ENCODE measurements at regions not wholly inside any gene's neighbourhood (a gene's known extent, or its start where the extent isn't known, plus 50 kb on each side); places are given as distances from the start of the nearest gene placed in this dataset.

DNA sequence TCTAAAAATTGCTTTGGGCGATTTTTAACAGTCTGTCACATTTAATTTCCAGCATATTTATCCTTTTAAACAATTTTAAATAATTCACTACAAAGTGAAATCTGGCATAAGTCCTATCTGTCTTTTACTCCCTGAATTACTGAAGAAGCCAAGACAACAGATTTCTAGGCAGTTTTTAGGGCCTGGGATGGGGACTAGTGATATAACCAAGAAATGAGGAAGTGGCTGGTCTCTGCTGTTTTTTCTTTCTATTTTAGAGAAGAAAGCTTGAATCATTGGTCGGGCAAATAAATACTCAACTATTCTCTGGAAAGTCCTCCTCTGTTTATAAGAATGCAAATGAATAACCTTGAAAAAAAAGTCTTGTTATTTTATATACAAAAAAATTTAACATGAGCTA is 79.7 kb upstream of the SSBP2 start (continued):
- TF ChIP-seq, protein P1, sequence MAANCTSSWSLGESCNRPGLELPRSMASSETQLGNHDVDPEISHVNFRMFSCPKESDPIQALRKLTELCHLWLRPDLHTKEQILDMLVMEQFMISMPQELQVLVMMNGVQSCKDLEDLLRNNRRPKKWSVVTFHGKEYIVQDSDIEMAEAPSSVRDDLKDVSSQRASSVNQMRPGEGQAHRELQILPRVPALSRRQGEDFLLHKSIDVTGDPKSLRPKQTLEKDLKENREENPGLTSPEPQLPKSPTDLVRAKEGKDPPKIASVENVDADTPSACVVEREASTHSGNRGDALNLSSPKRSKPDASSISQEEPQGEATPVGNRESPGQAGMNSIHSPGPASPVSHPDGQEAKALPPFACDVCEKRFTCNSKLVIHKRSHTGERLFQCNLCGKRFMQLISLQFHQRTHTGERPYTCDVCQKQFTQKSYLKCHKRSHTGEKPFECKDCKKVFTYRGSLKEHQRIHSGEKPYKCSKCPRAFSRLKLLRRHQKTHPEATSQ (CRISPR knock-in tag; IDR thresholded peaks at IDR 0.05; ENCODE audit: borderline replicate concordance), result no peak
- TF ChIP-seq, protein P2, sequence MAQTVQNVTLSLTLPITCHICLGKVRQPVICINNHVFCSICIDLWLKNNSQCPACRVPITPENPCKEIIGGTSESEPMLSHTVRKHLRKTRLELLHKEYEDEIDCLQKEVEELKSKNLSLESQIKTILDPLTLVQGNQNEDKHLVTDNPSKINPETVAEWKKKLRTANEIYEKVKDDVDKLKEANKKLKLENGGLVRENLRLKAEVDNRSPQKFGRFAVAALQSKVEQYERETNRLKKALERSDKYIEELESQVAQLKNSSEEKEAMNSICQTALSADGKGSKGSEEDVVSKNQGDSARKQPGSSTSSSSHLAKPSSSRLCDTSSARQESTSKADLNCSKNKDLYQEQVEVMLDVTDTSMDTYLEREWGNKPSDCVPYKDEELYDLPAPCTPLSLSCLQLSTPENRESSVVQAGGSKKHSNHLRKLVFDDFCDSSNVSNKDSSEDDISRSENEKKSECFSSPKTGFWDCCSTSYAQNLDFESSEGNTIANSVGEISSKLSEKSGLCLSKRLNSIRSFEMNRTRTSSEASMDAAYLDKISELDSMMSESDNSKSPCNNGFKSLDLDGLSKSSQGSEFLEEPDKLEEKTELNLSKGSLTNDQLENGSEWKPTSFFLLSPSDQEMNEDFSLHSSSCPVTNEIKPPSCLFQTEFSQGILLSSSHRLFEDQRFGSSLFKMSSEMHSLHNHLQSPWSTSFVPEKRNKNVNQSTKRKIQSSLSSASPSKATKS (CRISPR knock-in tag; IDR thresholded peaks at IDR 0.05), result no peak

DNA sequence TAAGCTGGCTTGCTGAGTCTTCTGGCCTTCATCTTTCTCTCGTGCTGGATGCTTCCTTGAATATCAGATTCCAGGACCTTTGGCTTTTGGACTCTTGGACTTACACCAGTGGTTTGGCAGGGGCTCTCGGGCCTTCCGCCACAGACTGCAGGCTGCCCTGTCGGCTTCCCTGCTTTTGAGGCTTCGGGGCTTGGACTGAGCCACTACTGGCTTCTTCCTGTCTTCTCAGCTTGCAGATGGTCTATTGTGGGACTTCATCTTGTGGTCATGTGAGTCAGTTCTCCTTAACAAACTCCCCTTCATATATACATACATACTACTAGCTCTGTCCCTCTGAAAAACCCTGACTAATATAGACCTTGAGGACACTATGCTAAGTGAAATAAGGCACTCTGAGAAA is 78.3 kb upstream of the SSBP2 start:
- Histone ChIP-seq H3K4me2 (ENCODE audit: low read depth, low read length) (no peak overlapping the region), H3K27me3 (ENCODE audit: control insufficient read depth in 1 of 2, insufficient read depth in 2 of 2, low read length in 2 of 2) (peaks cover 0 to 3% of the 10 kb centered on the region in 2 experiments; a peak in 2 of 5 replicates), H3K9ac (ENCODE audit: insufficient read depth, low read depth, low read length) (no peak overlapping the region), H3K4me3 (replicated peaks in 1 of 3; ENCODE audit: insufficient read depth in 1 of 3, low read depth in 2 of 3, low read length in 3 of 3) (no peak overlapping the region), H2AFZ (ENCODE audit: low read length) (no peak overlapping the region), H3K4me1 (ENCODE audit: insufficient read depth, low read length) (no peaks in the 10 kb centered on the region), H3K79me2 (ENCODE audit: insufficient read depth, low read length) (no peaks in the 10 kb centered on the region), H3K27ac (ENCODE audit: extremely low read length, insufficient read depth, low read length) (no peak overlapping the region), H3K9me3 (ENCODE audit: low read length) (no peaks in the 10 kb centered on the region), H4K20me1 (ENCODE audit: insufficient read depth, low read length) (no peaks in the 10 kb centered on the region), H3K36me3 (replicated peaks in 1 of 2; ENCODE audit: control insufficient read depth in 1 of 2, insufficient read depth in 2 of 2, low read length in 2 of 2) (no peaks in the 10 kb centered on the region)
- FAIRE-seq (no peak), ATAC-seq (no peak), DNase-seq (ENCODE audit: low spot score) (no peak)
- ChIA-PET POLR2A (no interaction called here), CTCF (ENCODE audit: low intra/inter-chr PET ratio, low total read pairs) (no interaction called here)
- in situ Hi-C loops (cut with HindIII; ENCODE audit: extremely low pct_ligation_motif_present, low pct_unique_long_range_greater_than_20kb) (loop anchor here (25.0 kb wide), 1 partner anchor 317 kb away; no protein-coding TSS in a partner anchor), intact Hi-C loops (cut with micrococcal nuclease; ENCODE audit: unreplicated experiment) (no loop called here)
- no TSS peak for BruUV-seq (replicated peaks)
- 3% methylated on average over 4 of the region's 5 CpGs for WGBS (ENCODE audit: low lambda C conversion rate)
- TF ChIP-seq ZNF773 (CRISPR knock-in tag; IDR thresholded peaks at IDR 0.05; ENCODE audit: borderline replicate concordance), result no peak
- TF ChIP-seq TRIM24 (CRISPR knock-in tag; IDR thresholded peaks at IDR 0.05), result no peak
- TF ChIP-seq, protein P3, sequence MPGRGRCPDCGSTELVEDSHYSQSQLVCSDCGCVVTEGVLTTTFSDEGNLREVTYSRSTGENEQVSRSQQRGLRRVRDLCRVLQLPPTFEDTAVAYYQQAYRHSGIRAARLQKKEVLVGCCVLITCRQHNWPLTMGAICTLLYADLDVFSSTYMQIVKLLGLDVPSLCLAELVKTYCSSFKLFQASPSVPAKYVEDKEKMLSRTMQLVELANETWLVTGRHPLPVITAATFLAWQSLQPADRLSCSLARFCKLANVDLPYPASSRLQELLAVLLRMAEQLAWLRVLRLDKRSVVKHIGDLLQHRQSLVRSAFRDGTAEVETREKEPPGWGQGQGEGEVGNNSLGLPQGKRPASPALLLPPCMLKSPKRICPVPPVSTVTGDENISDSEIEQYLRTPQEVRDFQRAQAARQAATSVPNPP (CRISPR knock-in tag; IDR thresholded peaks at IDR 0.05), result no peak
- no peak for TF ChIP-seq MAFG (CRISPR knock-in tag; IDR thresholded peaks at IDR 0.05)
- TF ChIP-seq, protein P4, sequence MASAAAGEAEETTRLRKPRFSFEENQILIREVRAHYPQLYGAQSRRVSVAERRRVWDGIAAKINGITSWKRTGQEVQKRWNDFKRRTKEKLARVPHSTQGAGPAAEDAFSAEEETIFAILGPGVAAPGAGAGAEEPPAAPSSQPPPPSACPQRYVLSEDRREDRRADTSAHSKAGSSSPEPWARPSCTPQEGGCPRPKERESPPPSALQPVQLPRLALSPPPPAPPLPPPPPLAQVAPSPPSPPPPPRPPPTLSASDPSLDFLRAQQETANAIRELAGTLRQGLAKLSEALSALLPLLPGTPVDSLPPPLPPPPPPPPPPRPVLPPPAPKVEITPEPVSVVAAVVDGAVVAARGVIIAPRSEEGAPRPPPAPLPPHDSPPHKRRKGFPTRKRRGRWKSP (CRISPR knock-in tag; IDR thresholded peaks at IDR 0.05), result no peak
- TF ChIP-seq CBX2 (IDR thresholded peaks at IDR 0.05; ENCODE audit: low read depth, low read length), result no peak
- TF ChIP-seq CBX2 (CRISPR knock-in tag; IDR thresholded peaks at IDR 0.05; ENCODE audit: low read depth), result no peak
- no peak for TF ChIP-seq FOXP1 (IDR thresholded peaks at IDR 0.05)
- TF ChIP-seq FOXP1 (CRISPR knock-in tag; IDR thresholded peaks at IDR 0.05), result no peak
- TF ChIP-seq ZNF468 (CRISPR knock-in tag; IDR thresholded peaks at IDR 0.05), result no peak
- no peak for TF ChIP-seq ZC3H13 (CRISPR knock-in tag; IDR thresholded peaks at IDR 0.05)
- TF ChIP-seq HNRNPUL1 (IDR thresholded peaks at IDR 0.05; ENCODE audit: low read depth, low read length), result no peak

Data from HepG2 (cell line).